PC-3 (cell line): ENCODE measurements at regions not wholly inside any gene's neighbourhood (a gene's known extent, or its start where the extent isn't known, plus 50 kb on each side); places are given as distances from the start of the nearest gene placed in this dataset.

Source experiments
- ATAC-seq: fragments of 200-7000 bp; cut with Tn5 transposase; 2 replicates; pipeline ENCODE4 v1.9.1; 2020; ENCODE audit warnings: mild to moderate bottlenecking, moderate library complexity
- BruUV-seq: library from RNA; stranded (reverse); fragments of 400-500 nt; replicated peaks from 2 replicates; lab custom pipeline; 2021; lab: Mats Ljungman, UMichigan
- CTCF ChIA-PET: fragments of 300-600 bp; sonication (Branson Sonifier 250); formaldehyde crosslinking; loops from one replicate; lab custom pipeline; 2022; ENCODE audit warnings: antibody characterized with exemption; lab: Charles Lee
- POLR2A ChIA-PET: fragments of 300-600 bp; sonication (Branson Sonifier 250); formaldehyde crosslinking; loops from one replicate; lab custom pipeline; 2022; ENCODE audit warnings: antibody characterized with exemption; ENCODE audit not compliant: unreplicated experiment; lab: Charles Lee
- DNase-seq: peaks from one replicate; pipeline ENCODE4 v3.0.0-alpha.2; 2015
- H2AFZ ChIP-seq: fragments of 300-600 bp; sonication (generic); 2 replicates; pipeline ENCODE4 v1.6.0; 2016; ENCODE audit warnings: antibody characterized with exemption, low read length
- H3F3A ChIP-seq: fragments of 300-600 bp; sonication (generic); one replicate; pipeline ENCODE4 v1.6.0; 2017; ENCODE audit warnings: antibody characterized with exemption, low read length, control low read depth, mild to moderate bottlenecking; ENCODE audit not compliant: unreplicated experiment
- H3K27ac ChIP-seq: fragments of 300-600 bp; sonication (generic); 2 replicates; pipeline ENCODE4 v1.5.1; 2016; ENCODE audit warnings: mild to moderate bottlenecking, low read length
- H3K27me3 ChIP-seq: fragments of 300-600 bp; sonication (generic); 2 replicates; pipeline ENCODE4 v1.6.1; 2016; ENCODE audit warnings: low read length, mixed read lengths
- H3K36me3 ChIP-seq: fragments of 300-600 bp; sonication (generic); 2 replicates; pipeline ENCODE4 v1.6.1; 2016; ENCODE audit warnings: low read depth, mixed run types, low read length, mixed read lengths
- H3K4me1 ChIP-seq: fragments of 300-600 bp; sonication (generic); 2 replicates; pipeline ENCODE4 v1.5.1; 2016; ENCODE audit warnings: low read length; ENCODE audit not compliant: insufficient read depth
- H3K4me2 ChIP-seq: fragments of 300-600 bp; sonication (generic); 2 replicates; pipeline ENCODE4 v1.6.0; 2016; ENCODE audit warnings: low read length
- H3K4me3 ChIP-seq: fragments of 300-600 bp; sonication (generic); 2 replicates; pipeline ENCODE4 v1.5.1; 2016; ENCODE audit warnings: mild to moderate bottlenecking, low read length, mixed read lengths
- H3K79me2 ChIP-seq: fragments of 300-600 bp; sonication (generic); 2 replicates; pipeline ENCODE4 v1.6.1; 2017; ENCODE audit warnings: low read length, mixed read lengths
- H3K9ac ChIP-seq: fragments of 300-600 bp; sonication (generic); 2 replicates; pipeline ENCODE4 v1.6.0; 2016; ENCODE audit warnings: mild to moderate bottlenecking, low read length
- H3K9me2 ChIP-seq: fragments of 300-600 bp; sonication (generic); replicated peaks from 2 replicates; pipeline ENCODE4 v1.6.1; 2016; ENCODE audit warnings: mixed run types, low read length, mixed read lengths
- H3K9me3 ChIP-seq: fragments of 300-600 bp; sonication (generic); 2 replicates; pipeline ENCODE4 v1.6.1; 2016; ENCODE audit warnings: low read length, mixed read lengths
- H4K20me1 ChIP-seq: fragments of 300-600 bp; sonication (generic); 2 replicates; pipeline ENCODE4 v1.6.1; 2016; ENCODE audit warnings: low read length, mixed read lengths
- CTCF ChIP-seq: fragments of 300-600 bp; sonication (generic); conservative IDR thresholded peaks from 2 replicates; pipeline ENCODE4 v1.5.1; 2017; ENCODE audit warnings: antibody characterized with exemption, low read depth, mild to moderate bottlenecking, low read length
- EZH2 ChIP-seq: fragments of 300-600 bp; sonication (generic); IDR thresholded peaks from one replicate; pipeline ENCODE4 v1.6.1; 2017; ENCODE audit warnings: antibody characterized with exemption, mild to moderate bottlenecking, low read length; ENCODE audit not compliant: unreplicated experiment
- EZH2phosphoT487 ChIP-seq: fragments of 300-600 bp; sonication (generic); IDR thresholded peaks from 2 replicates; pipeline ENCODE4 v1.6.1; 2018; ENCODE audit warnings: mild to moderate bottlenecking, antibody characterized with exemption, low read length, borderline replicate concordance
- intact Hi-C: fragments of 100-400 bp; cut with micrococcal nuclease; formaldehyde crosslinking; loops from 2 replicates; pipeline ENCODE4 v1.9.0; 2023

GRCh38 chr20:19881080-19881840 is 123.2 kb downstream of the RIN2 start:
- no peak for TF ChIP-seq CTCF
- TF ChIP-seq EZH2, result no peak
- TF ChIP-seq EZH2phosphoT487, result no peak
- Histone ChIP-seq H3K4me2 (peak overlapping the region; percentile 69), H3K36me3 (no peaks in the 10 kb centered on the region), H3F3A (peaks cover 30% of the 10 kb centered on the region), H4K20me1 (no peaks in the 10 kb centered on the region), H3K9me3 (no peaks in the 10 kb centered on the region), H3K9me2 (no peaks in the 10 kb centered on the region), H2AFZ (no peak overlapping the region), H3K9ac (peak overlapping the region; percentile 80), H3K4me1 (peaks cover 58% of the 10 kb centered on the region), H3K4me3 (peak overlapping the region; percentile 25; the same call in 1 of the 2 replicates), H3K27ac (peak overlapping the region; percentile 96), H3K79me2 (peaks cover 2% of the 10 kb centered on the region; the same call in 1 of the 2 replicates), H3K27me3 (no peaks in the 10 kb centered on the region)
- ATAC-seq, result no peak; the same call in 1 of the 2 replicates
- TSS peak; percentile 93 for BruUV-seq
- intact Hi-C loops, result loop anchor here (2.0 kb wide), 2 partner anchors 16 to 96 kb away; no protein-coding TSS in a partner anchor
- ChIA-PET POLR2A (interaction anchor here (0.6 to 1.0 kb wide), 2 partner anchors 94 to 96 kb away, joined by 3 to 7 read pairs; no protein-coding TSS in a partner anchor), CTCF (no interaction called here)
- peak; percentile 56 for DNase-seq

- H3K79me2 ChIP-seq, result peaks cover 10% of the 10 kb centered on the region
- POLR2A ChIA-PET, result interaction anchor here (0.5 to 0.6 kb wide), 2 partner anchors 53 to 95 kb away, joined by 3 to 7 read pairs; no protein-coding TSS in a partner anchor
- H3K4me3 ChIP-seq, result no peak overlapping the region
- intact Hi-C loops, result loop anchor here (2.0 kb wide), 2 partner anchors 17 to 95 kb away; no protein-coding TSS in a partner anchor
- TF ChIP-seq CTCF (no peak), EZH2 (no peak), EZH2phosphoT487 (no peak)
- no peaks in the 10 kb centered on the region for H3K9me2 ChIP-seq
- H3K4me1 ChIP-seq, result peaks cover 66% of the 10 kb centered on the region
- peaks cover 30% of the 10 kb centered on the region for H3F3A ChIP-seq
- peak overlapping the region; percentile 96 for H3K27ac ChIP-seq
- H4K20me1 ChIP-seq, result no peaks in the 10 kb centered on the region
- H3K9ac ChIP-seq, result peak overlapping the region; percentile 80
- CTCF ChIA-PET, result no interaction called here
- no peak overlapping the region for H2AFZ ChIP-seq
- no peaks in the 10 kb centered on the region for H3K27me3 ChIP-seq
- peak overlapping the region; percentile 69; the same call in 1 of the 2 replicates for H3K4me2 ChIP-seq
- H3K9me3 ChIP-seq, result no peaks in the 10 kb centered on the region
- BruUV-seq, result no TSS peak
- DNase-seq (no peak), ATAC-seq (no peak)
- no peaks in the 10 kb centered on the region for H3K36me3 ChIP-seq
Measured at GRCh38 chr20:19881990-19882389, 123.9 kb downstream of the RIN2 start.

DNA sequence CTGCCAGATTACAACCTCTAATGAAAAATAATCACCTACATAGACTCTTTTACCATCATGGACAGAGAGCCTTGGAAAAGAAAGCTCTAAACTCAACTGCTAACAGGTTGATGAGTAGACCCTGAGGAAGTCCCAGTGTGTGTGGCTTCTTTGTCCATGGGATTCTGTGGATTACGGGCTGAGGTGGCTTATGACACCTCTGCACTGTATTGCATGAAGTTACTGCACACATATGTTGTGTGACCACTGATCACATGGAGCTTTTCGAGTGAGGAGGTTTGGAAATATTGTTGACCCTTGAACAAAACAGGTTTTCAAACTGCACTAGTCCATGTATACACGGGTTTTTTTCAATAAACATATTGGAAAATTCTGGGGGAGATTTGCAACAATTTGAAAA is 124.4 kb downstream of the RIN2 start:
- Histone ChIP-seq H3K9me3 (no peaks in the 10 kb centered on the region), H3K4me2 (no peak overlapping the region), H3K9ac (no peak overlapping the region), H4K20me1 (no peaks in the 10 kb centered on the region), H3K4me1 (peaks cover 70% of the 10 kb centered on the region), H3F3A (peaks cover 30% of the 10 kb centered on the region), H3K36me3 (no peaks in the 10 kb centered on the region), H2AFZ (no peak overlapping the region), H3K27ac (peak overlapping the region; percentile 96), H3K79me2 (peaks cover 14% of the 10 kb centered on the region), H3K4me3 (no peak overlapping the region), H3K9me2 (no peaks in the 10 kb centered on the region), H3K27me3 (no peaks in the 10 kb centered on the region)
- POLR2A ChIA-PET, result interaction anchor here (0.5 kb wide), 1 partner anchor 53 kb away, joined by 3 read pairs; no protein-coding TSS in a partner anchor
- CTCF ChIA-PET, result no interaction called here
- TF ChIP-seq EZH2phosphoT487 (no peak), EZH2 (no peak)
- no TSS peak for BruUV-seq
- intact Hi-C loops, result no loop called here
- DNase-seq (no peak), ATAC-seq (no peak)
